ENCODE measurements at regions not wholly inside any gene's neighbourhood (a gene's known extent, or its start where the extent isn't known, plus 50 kb on each side); places are given as distances from the start of the nearest gene placed in this dataset.
"Not testable (repeated sequence)": the region's sequence is repeated elsewhere in the genome, so short reads cannot be mapped to it uniquely, and the experiment has no call there.

DNA sequence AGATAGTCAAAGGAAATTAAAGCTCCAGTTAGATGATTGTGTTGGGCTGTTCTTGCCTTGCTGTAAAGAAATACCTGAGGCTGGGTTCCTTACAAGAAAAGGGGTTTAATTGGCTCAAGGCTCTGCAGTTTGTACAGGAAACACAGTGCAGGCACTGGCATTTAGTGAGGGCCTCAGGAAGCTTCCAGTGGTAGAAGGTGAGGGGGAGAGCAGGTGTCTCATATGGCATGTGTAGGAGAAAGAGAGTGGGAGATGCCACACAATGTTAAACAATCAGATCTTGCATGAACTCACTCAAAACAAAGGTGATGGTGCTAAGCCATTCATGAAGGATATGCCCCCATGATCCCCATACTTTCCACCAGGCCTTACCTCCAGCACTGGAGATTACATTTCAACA lies 493.5 kb upstream of the IMPG1 start:
- Histone ChIP-seq H3K4me3 (no peak overlapping the region), H3K27ac (no peak overlapping the region), H3K9me3 (no peaks in the 10 kb centered on the region), H3K27me3 (no peaks in the 10 kb centered on the region), H3K4me1 (no peaks in the 10 kb centered on the region), H3K36me3 (no peaks in the 10 kb centered on the region)
- TF ChIP-seq CTCF (IDR thresholded peaks at IDR 0.05) (no peak), POLR2A (IDR thresholded peaks at IDR 0.05) (no peak)
- DNase-seq = no peak

DNA sequence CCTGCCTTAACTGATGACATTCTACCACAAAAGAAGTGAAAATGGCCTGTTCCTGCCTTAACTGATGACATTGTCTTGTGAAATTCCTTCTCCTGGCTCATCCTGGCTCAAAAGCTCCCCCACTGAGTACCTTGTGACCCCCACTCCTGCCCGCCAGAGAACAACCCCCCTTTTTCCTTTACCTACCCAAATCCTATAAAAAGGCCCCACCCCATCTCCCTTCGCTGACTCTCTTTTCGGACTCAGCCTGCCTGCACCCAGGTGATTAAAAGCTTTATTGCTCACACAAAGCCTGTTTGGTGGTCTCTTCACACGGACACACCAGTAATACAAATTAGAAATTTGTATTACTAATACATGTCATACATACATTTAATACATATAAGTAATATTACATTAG lies 489.9 kb upstream of the IMPG1 start:
- DNase-seq, H3K4me1 ChIP-seq, H3K9me3 ChIP-seq, H3K27me3 ChIP-seq, H3K36me3 ChIP-seq, H3K4me3 ChIP-seq, H3K27ac ChIP-seq: not testable (repeated sequence)

GRCh38 chr6:76560851-76561755 lies 488.6 kb upstream of the IMPG1 start:
- not testable (repeated sequence) for H3K27ac ChIP-seq, DNase-seq, H3K4me1 ChIP-seq, H3K27me3 ChIP-seq, H3K9me3 ChIP-seq, H3K4me3 ChIP-seq, H3K36me3 ChIP-seq

DNA sequence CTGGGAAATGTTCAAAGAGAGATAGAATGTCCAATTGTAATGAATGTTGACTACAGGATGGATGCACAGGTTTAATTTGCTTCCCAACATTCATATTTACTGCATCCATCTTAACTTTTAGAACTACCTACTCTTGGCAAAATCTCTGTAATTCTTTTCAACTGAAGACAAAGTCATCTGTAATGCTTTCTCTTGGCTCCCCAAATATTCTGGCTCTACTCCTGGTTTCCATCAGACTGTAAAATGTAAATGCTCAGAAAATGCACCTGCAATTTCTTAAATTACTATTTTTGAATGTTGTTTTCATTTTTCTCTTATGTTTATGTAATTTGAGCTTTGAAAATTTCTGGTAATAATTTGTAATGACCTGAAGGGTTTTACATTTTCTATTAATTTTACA lies 480.8 kb upstream of the IMPG1 start:
- Histone ChIP-seq H3K9me3 (no peaks in the 10 kb centered on the region), H3K27me3 (no peaks in the 10 kb centered on the region), H3K27ac (no peak overlapping the region), H3K36me3 (no peaks in the 10 kb centered on the region), H3K4me1 (no peaks in the 10 kb centered on the region), H3K4me3 (no peak overlapping the region)
- no peak for DNase-seq
- TF ChIP-seq CTCF (IDR thresholded peaks at IDR 0.05) (no peak), POLR2A (IDR thresholded peaks at IDR 0.05) (no peak)

GRCh38 chr6:76552268-76552667 lies 479.8 kb upstream of the IMPG1 start:
- Histone ChIP-seq H3K4me1 (no peaks in the 10 kb centered on the region), H3K27me3 (no peaks in the 10 kb centered on the region), H3K9me3 (no peaks in the 10 kb centered on the region), H3K36me3 (no peaks in the 10 kb centered on the region), H3K4me3 (no peak overlapping the region), H3K27ac (no peak overlapping the region)
- no peak for DNase-seq
- no peak for TF ChIP-seq POLR2A (IDR thresholded peaks at IDR 0.05)
- TF ChIP-seq CTCF (IDR thresholded peaks at IDR 0.05) = no peak

DNA sequence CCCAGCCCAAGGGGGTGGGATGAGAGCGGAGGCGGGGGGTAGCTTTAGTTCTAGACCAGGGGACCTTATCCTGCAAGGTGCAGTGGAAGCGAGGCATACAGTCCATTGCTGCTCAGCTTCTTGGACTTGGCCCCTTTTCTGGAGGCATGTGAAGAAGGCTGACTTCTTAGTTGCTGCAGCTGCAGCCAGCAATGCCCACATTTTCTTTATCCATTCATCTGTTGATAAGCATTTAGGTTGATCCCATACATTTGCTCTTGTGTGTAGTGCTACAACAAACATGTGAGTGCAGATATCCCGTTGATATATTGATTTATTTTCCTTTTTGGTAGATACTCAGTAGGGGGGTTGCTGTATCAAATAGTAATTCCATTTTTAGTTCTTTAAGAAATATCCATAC lies 461.2 kb upstream of the IMPG1 start:
- no peaks in the 10 kb centered on the region for H3K36me3 ChIP-seq
- no peaks in the 10 kb centered on the region for H3K9me3 ChIP-seq
- no peak for DNase-seq
- no peak overlapping the region for H3K27ac ChIP-seq
- no peak overlapping the region for H3K4me3 ChIP-seq
- no peaks in the 10 kb centered on the region for H3K27me3 ChIP-seq
- no peaks in the 10 kb centered on the region for H3K4me1 ChIP-seq
- no peak for TF ChIP-seq CTCF (IDR thresholded peaks at IDR 0.05)
- TF ChIP-seq POLR2A (IDR thresholded peaks at IDR 0.05) = no peak

GRCh38 chr6:76532647-76533046 lies 460.2 kb upstream of the IMPG1 start:
- H3K36me3 ChIP-seq = no peaks in the 10 kb centered on the region
- no peaks in the 10 kb centered on the region for H3K9me3 ChIP-seq
- H3K27ac ChIP-seq = no peak overlapping the region
- TF ChIP-seq CTCF (IDR thresholded peaks at IDR 0.05) (no peak), POLR2A (IDR thresholded peaks at IDR 0.05) (no peak)
- H3K4me1 ChIP-seq = no peaks in the 10 kb centered on the region
- H3K4me3 ChIP-seq = no peak overlapping the region
- H3K27me3 ChIP-seq = no peaks in the 10 kb centered on the region
- DNase-seq = no peak

Measured in Peyer's patch (tissue), 4 donors.